H9 (cell line): ENCODE measurements at regions not wholly inside any gene's neighbourhood (a gene's known extent, or its start where the extent isn't known, plus 50 kb on each side); places are given as distances from the start of the nearest gene placed in this dataset.

ENCODE experiments used
- DNase-seq: peaks from one replicate; pipeline ENCODE4 v3.0.0-alpha.2; 2017
- H2AFZ ChIP-seq: one replicate; pipeline ENCODE4 v1.6.1; 2013; ENCODE audit warnings: mild to moderate bottlenecking, low read length, control low read depth, moderate library complexity
- H2AK5ac ChIP-seq: 2 replicates; pipeline ENCODE4 v1.6.1; 2013; ENCODE audit warnings: low read length, control low read depth, mixed read lengths; ENCODE audit not compliant: insufficient read length
- H2BK120ac ChIP-seq: one replicate; pipeline ENCODE4 v1.6.1; 2013; ENCODE audit warnings: low read depth, mild to moderate bottlenecking, low read length, control low read depth, inconsistent platforms; ENCODE audit not compliant: poor library complexity, severe bottlenecking
- H2BK12ac ChIP-seq: 2 replicates; pipeline ENCODE4 v1.6.1; 2013; ENCODE audit warnings: low read length, control low read depth, mixed read lengths, low read depth; ENCODE audit not compliant: insufficient read length
- H2BK15ac ChIP-seq: 2 replicates; pipeline ENCODE4 v1.6.1; 2013; ENCODE audit warnings: low read depth, low read length, control low read depth
- H2BK20ac ChIP-seq: one replicate; pipeline ENCODE4 v1.6.1; 2013; ENCODE audit warnings: low read depth, mild to moderate bottlenecking, low read length, control low read depth, inconsistent platforms; ENCODE audit not compliant: poor library complexity, severe bottlenecking
- H2BK5ac ChIP-seq: 2 replicates; pipeline ENCODE4 v1.6.1; 2013; ENCODE audit warnings: low read length, control low read depth, mixed read lengths; ENCODE audit not compliant: insufficient read length
- H3K14ac ChIP-seq: 2 replicates; pipeline ENCODE4 v1.6.1; 2013; ENCODE audit warnings: low read length, control low read depth; ENCODE audit not compliant: insufficient read depth
- H3K18ac ChIP-seq: 2 replicates; pipeline ENCODE4 v1.6.1; 2013; ENCODE audit warnings: low read depth, mild to moderate bottlenecking, mixed read lengths, low read length, control low read depth; ENCODE audit not compliant: insufficient read length
- H3K23ac ChIP-seq: 2 replicates; pipeline ENCODE4 v1.6.1; 2013; ENCODE audit warnings: low read length, control low read depth, mixed read lengths, low read depth; ENCODE audit not compliant: insufficient read length
- H3K23me2 ChIP-seq: 2 replicates; pipeline ENCODE4 v1.6.1; 2013; ENCODE audit warnings: low read depth, mild to moderate bottlenecking, mixed read lengths, low read length, control low read depth; ENCODE audit not compliant: insufficient read length, poor library complexity, severe bottlenecking
- H3K27ac ChIP-seq: 2 replicates; pipeline ENCODE4 v1.5.1; 2013; ENCODE audit warnings: low read length, control low read depth, mixed read lengths, low read depth; ENCODE audit not compliant: insufficient read length
- H3K27me3 ChIP-seq: 2 replicates; pipeline ENCODE4 v1.6.1; 2013; ENCODE audit warnings: low read length, control low read depth, inconsistent platforms; ENCODE audit not compliant: insufficient read depth
- H3K4ac ChIP-seq: 2 replicates; pipeline ENCODE4 v1.6.1; 2013; ENCODE audit warnings: low read depth, mild to moderate bottlenecking, control low read depth, inconsistent platforms, low read length, moderate library complexity
- H3K4me1 ChIP-seq: 2 replicates; pipeline ENCODE4 v1.6.1; 2013; ENCODE audit warnings: low read length, control low read depth, inconsistent platforms; ENCODE audit not compliant: insufficient read depth
- H3K4me2 ChIP-seq: 2 replicates; pipeline ENCODE4 v1.6.1; 2013; ENCODE audit warnings: low read length, control low read depth, mixed read lengths; ENCODE audit not compliant: insufficient read length, insufficient read depth
- H3K56ac ChIP-seq: 2 replicates; pipeline ENCODE4 v1.6.1; 2013; ENCODE audit warnings: low read depth, mild to moderate bottlenecking, mixed read lengths, low read length, control low read depth; ENCODE audit not compliant: insufficient read length
- H3K79me1 ChIP-seq: 2 replicates; pipeline ENCODE4 v1.6.1; 2013; ENCODE audit warnings: low read depth, mild to moderate bottlenecking, moderate library complexity, low read length, control low read depth, inconsistent platforms; ENCODE audit not compliant: insufficient read depth, poor library complexity, severe bottlenecking
- H3K79me2 ChIP-seq: 2 replicates; pipeline ENCODE4 v1.6.1; 2013; ENCODE audit warnings: low read length, control low read depth, inconsistent platforms; ENCODE audit not compliant: insufficient read depth
- H3K9ac ChIP-seq: 2 replicates; pipeline ENCODE4 v1.6.1; 2013; ENCODE audit warnings: low read length, control low read depth, mixed read lengths; ENCODE audit not compliant: insufficient read length; ENCODE audit errors: extremely low read depth
- H3K9me3 ChIP-seq: one replicate; pipeline ENCODE4 v1.6.1; 2013; ENCODE audit warnings: low read depth, low read length, inconsistent platforms; ENCODE audit not compliant: control insufficient read depth
- H3T11ph ChIP-seq: one replicate; pipeline ENCODE4 v1.6.1; 2013; ENCODE audit warnings: mild to moderate bottlenecking, low read length, control low read depth, inconsistent platforms
- H4K20me1 ChIP-seq: one replicate; pipeline ENCODE4 v1.6.1; 2013; ENCODE audit not compliant: control insufficient read depth, insufficient read length, insufficient read depth
- H4K5ac ChIP-seq: 2 replicates; pipeline ENCODE4 v1.6.1; 2013; ENCODE audit warnings: low read depth, mild to moderate bottlenecking, mixed read lengths, low read length, control low read depth; ENCODE audit not compliant: insufficient read length
- H4K8ac ChIP-seq: replicated peaks from 2 replicates; pipeline ENCODE4 v1.6.1; 2013; ENCODE audit warnings: low read length, control low read depth, mixed read lengths, low read depth; ENCODE audit not compliant: insufficient read length
- H4K91ac ChIP-seq: 2 replicates; pipeline ENCODE4 v1.6.1; 2013; ENCODE audit warnings: low read depth, mild to moderate bottlenecking, moderate library complexity, mixed read lengths, low read length, control low read depth; ENCODE audit not compliant: insufficient read length
- H3K27ac Mint-ChIP-seq, 3 experiments: 2 replicates in 2 of 3; 3 replicates in 1 of 3; pipeline ENCODE4 v1.8.0; 2020 to 2021; ENCODE audit warnings: mixed read lengths in 3 of 3, mild to moderate bottlenecking in 1 of 3, moderate library complexity in 1 of 3
- H3K27me3 Mint-ChIP-seq: 2 replicates; pipeline ENCODE4 v1.8.0; 2021; ENCODE audit warnings: low read depth, mild to moderate bottlenecking, moderate library complexity, mixed read lengths
- H3K36me3 Mint-ChIP-seq, 3 experiments: 2 replicates in 2 of 3; 3 replicates in 1 of 3; pipeline ENCODE4 v1.8.0; 2020 to 2021; ENCODE audit warnings: low read depth in 3 of 3, mixed read lengths in 3 of 3; ENCODE audit not compliant: insufficient read depth in 1 of 3
- H3K4me1 Mint-ChIP-seq, 2 experiments: 2 replicates each; pipeline ENCODE4 v1.8.0; 2020; ENCODE audit warnings: mixed read lengths in 2 of 2
- H3K4me3 Mint-ChIP-seq, 2 experiments: 2 replicates in 1 of 2; 3 replicates in 1 of 2; pipeline ENCODE4 v1.8.0; 2020 to 2021; ENCODE audit warnings: mild to moderate bottlenecking in 2 of 2, mixed read lengths in 2 of 2, moderate library complexity in 1 of 2
- H3K9me3 Mint-ChIP-seq, 2 experiments: 2 replicates in 1 of 2; 3 replicates in 1 of 2; pipeline ENCODE4 v1.8.0; 2020; ENCODE audit warnings: mild to moderate bottlenecking in 2 of 2, mixed read lengths in 2 of 2, moderate library complexity in 1 of 2
- CTCF ChIP-seq: fragments of 200-600 bp; sonication (generic); conservative IDR thresholded peaks from 3 replicates; pipeline ENCODE4 v1.8.0; 2021; ENCODE audit warnings: antibody characterized with exemption, mild to moderate bottlenecking
- WGBS: extraction: QIAGEN DNeasy Blood & Tissue Kit; methylation state at CpG from one replicate; pipeline ENCODE4 v1.1.7; 2013; ENCODE audit warnings: missing lambda C conversion rate, low lambda C conversion rate, mixed read lengths; ENCODE audit not compliant: insufficient read length; ENCODE audit errors: extremely low coverage; 5-methylcytosine and 5-hydroxymethylcytosine counted together

- H3K4me3 Mint-ChIP-seq, result no peak overlapping the region
- H4K8ac ChIP-seq, result no peak overlapping the region
- H3K4me1 Mint-ChIP-seq, result no peaks in the 10 kb centered on the region
- no peak overlapping the region for H2BK12ac ChIP-seq
- H3K27me3 ChIP-seq, result no peaks in the 10 kb centered on the region
- no peaks in the 10 kb centered on the region for H3K23me2 ChIP-seq
- peaks cover 0 to 34% of the 10 kb centered on the region in 2 experiments; a peak in 2 of 5 replicates for H3K9me3 Mint-ChIP-seq
- no peaks in the 10 kb centered on the region for H3K9me3 ChIP-seq
- no peak overlapping the region for H2BK120ac ChIP-seq
- no peak overlapping the region for H3K56ac ChIP-seq
- H2AFZ ChIP-seq, result no peak overlapping the region
- H3K27ac Mint-ChIP-seq, result no peak overlapping the region
- no peak overlapping the region for H2BK20ac ChIP-seq
- no peak overlapping the region for H4K91ac ChIP-seq
- no peak overlapping the region for H3K14ac ChIP-seq
- no peak overlapping the region for H3K9ac ChIP-seq
- no peak overlapping the region for H2BK5ac ChIP-seq
- H3K23ac ChIP-seq, result no peak overlapping the region
- no peaks in the 10 kb centered on the region for H3K79me1 ChIP-seq
- no CpG with 5 or more reads among the region's 1 CpG for WGBS
- no peaks in the 10 kb centered on the region for H4K20me1 ChIP-seq
- no peak overlapping the region for H4K5ac ChIP-seq
- DNase-seq, result no peak
- H3K18ac ChIP-seq, result no peak overlapping the region
- H3K27me3 Mint-ChIP-seq, result peaks cover 2% of the 10 kb centered on the region
- H3T11ph ChIP-seq, result no peak overlapping the region
- H3K36me3 Mint-ChIP-seq, result no peaks in the 10 kb centered on the region
- no peak for TF ChIP-seq CTCF
- no peak overlapping the region for H2BK15ac ChIP-seq
- H3K4me1 ChIP-seq, result no peaks in the 10 kb centered on the region
- H3K27ac ChIP-seq, result no peak overlapping the region
- no peak overlapping the region for H3K4me2 ChIP-seq
- no peak overlapping the region for H2AK5ac ChIP-seq
- H3K4ac ChIP-seq, result no peak overlapping the region
- no peaks in the 10 kb centered on the region for H3K79me2 ChIP-seq
Observed at GRCh38 chr9:1154739-1155138, 104.6 kb downstream of the DMRT2 start.
